Mesothelial cell of epicardium (in vitro differentiated cells): ENCODE measurements at regions not wholly inside any gene's neighbourhood (a gene's known extent, or its start where the extent isn't known, plus 50 kb on each side); places are given as distances from the start of the nearest gene placed in this dataset.
A peak's percentile ranks its signal among the peaks of the same experiment; 100 is the strongest.

Experiments used
- DNase-seq, 2 experiments: peaks; one replicate each; pipeline ENCODE4 v3.0.0; 2021; ENCODE audit warnings: low spot score in 2 of 2; ENCODE audit not compliant: unreplicated experiment in 2 of 2
- H3K27ac Mint-ChIP-seq: 2 replicates; pipeline ENCODE4 v1.8.0; 2021; ENCODE audit warnings: mixed read lengths
- H3K27me3 Mint-ChIP-seq: 2 replicates; pipeline ENCODE4 v1.8.0; 2021; ENCODE audit warnings: low read depth, mixed read lengths
- H3K36me3 Mint-ChIP-seq: 2 replicates; pipeline ENCODE4 v1.8.0; 2021; ENCODE audit warnings: mixed read lengths
- H3K4me1 Mint-ChIP-seq: 2 replicates; pipeline ENCODE4 v1.8.0; 2021; ENCODE audit warnings: mixed read lengths
- H3K4me3 Mint-ChIP-seq: 2 replicates; pipeline ENCODE4 v1.8.0; 2021; ENCODE audit warnings: mild to moderate bottlenecking, moderate library complexity, mixed read lengths
- H3K9me3 Mint-ChIP-seq: 2 replicates; pipeline ENCODE4 v1.8.0; 2021; ENCODE audit warnings: mixed read lengths
- TF ChIP-seq, protein P1 (sequence below): fragments of 200-600 bp; sonication (generic); IDR thresholded peaks from one replicate; pipeline ENCODE4 v1.5.0; 2021; ENCODE audit warnings: antibody characterized with exemption; ENCODE audit not compliant: unreplicated experiment

DNA sequence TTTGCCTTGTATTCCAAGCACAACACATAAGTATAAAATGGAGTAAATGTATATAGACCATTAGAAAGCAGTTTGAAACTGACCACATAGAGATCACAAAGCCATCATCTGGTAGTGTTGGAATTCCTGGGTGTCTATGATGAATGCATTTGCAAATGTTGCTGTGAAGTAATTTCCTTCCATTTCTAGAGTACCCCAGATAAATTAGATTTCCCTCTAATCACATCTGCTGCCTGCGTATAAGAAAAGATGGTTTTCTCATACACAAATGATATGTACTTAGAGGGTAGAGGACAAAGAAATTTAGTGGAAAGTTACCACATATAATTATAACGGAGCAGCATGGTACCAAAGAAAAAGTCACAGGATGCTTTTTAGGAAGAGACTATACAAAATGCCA, 1117.8 kb downstream of the IGSF11 start:
- H3K27me3 Mint-ChIP-seq = peaks cover 6% of the 10 kb centered on the region
- peaks cover 7% of the 10 kb centered on the region for H3K4me1 Mint-ChIP-seq

DNA sequence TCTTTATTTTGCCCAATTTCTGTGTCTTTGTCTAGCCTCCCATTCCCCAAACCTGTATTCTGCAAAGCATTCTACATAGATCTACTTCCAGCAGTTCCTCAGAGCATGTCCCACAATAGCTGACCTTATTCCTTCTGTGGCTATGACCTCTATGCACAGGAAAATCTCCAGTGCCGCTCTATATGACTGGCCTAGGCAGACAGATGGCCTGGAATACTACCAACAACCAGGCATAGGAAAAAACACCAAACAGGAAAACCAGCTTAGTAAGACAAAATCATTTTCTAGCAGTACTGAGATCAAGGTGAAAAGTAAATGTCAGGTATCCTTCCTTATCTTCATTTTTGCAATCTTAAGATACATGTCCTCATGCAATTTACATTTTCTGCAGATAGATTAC, 1115.0 kb downstream of the IGSF11 start:
- peaks cover 7% of the 10 kb centered on the region for H3K4me1 Mint-ChIP-seq
- H3K27ac Mint-ChIP-seq = no peak overlapping the region
- H3K27me3 Mint-ChIP-seq = peaks cover 9% of the 10 kb centered on the region
- TF ChIP-seq, protein P1, sequence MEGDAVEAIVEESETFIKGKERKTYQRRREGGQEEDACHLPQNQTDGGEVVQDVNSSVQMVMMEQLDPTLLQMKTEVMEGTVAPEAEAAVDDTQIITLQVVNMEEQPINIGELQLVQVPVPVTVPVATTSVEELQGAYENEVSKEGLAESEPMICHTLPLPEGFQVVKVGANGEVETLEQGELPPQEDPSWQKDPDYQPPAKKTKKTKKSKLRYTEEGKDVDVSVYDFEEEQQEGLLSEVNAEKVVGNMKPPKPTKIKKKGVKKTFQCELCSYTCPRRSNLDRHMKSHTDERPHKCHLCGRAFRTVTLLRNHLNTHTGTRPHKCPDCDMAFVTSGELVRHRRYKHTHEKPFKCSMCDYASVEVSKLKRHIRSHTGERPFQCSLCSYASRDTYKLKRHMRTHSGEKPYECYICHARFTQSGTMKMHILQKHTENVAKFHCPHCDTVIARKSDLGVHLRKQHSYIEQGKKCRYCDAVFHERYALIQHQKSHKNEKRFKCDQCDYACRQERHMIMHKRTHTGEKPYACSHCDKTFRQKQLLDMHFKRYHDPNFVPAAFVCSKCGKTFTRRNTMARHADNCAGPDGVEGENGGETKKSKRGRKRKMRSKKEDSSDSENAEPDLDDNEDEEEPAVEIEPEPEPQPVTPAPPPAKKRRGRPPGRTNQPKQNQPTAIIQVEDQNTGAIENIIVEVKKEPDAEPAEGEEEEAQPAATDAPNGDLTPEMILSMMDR = no peak
- H3K4me3 Mint-ChIP-seq = no peak overlapping the region
- H3K9me3 Mint-ChIP-seq = no peaks in the 10 kb centered on the region
- no peak for DNase-seq
- no peaks in the 10 kb centered on the region for H3K36me3 Mint-ChIP-seq

More for the DNA sequence above, 1117.8 kb downstream of the IGSF11 start:
- no peaks in the 10 kb centered on the region for H3K36me3 Mint-ChIP-seq
- no peak overlapping the region for H3K4me3 Mint-ChIP-seq
- no peak for DNase-seq
- TF ChIP-seq, protein P1 = no peak
- no peak overlapping the region for H3K27ac Mint-ChIP-seq
- no peaks in the 10 kb centered on the region for H3K9me3 Mint-ChIP-seq

- DNase-seq = peak in 1 of 2 experiments; percentile 39
- Mint-ChIP-seq H3K36me3 (no peaks in the 10 kb centered on the region), H3K4me1 (peaks cover 7% of the 10 kb centered on the region), H3K9me3 (no peaks in the 10 kb centered on the region), H3K27me3 (peaks cover 11% of the 10 kb centered on the region), H3K27ac (no peak overlapping the region), H3K4me3 (no peak overlapping the region)
- TF ChIP-seq, protein P1 = no peak
These were observed 1114.3 kb downstream of the IGSF11 start for GRCh38 chr3:117920253-117920898.

DNA sequence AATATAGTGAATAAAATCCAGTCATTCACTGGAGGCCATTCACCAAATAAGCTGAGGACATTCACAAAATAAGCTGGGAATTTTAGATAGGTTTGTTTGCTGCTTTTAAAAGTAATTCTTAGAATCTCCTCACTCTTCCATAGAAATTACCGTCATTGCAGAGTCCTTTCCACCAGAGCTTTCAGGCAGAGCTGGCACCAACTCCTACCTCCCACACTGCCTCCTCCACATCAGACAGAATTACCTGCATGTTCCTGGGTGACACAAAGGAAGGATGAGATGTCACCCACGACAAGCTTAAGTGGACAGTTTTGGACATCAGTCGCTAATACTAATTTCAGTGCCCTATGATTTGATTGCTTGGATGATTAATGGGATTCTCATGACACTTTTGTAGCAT, 1113.2 kb downstream of the IGSF11 start:
- Mint-ChIP-seq H3K36me3 (no peaks in the 10 kb centered on the region), H3K27ac (no peak overlapping the region), H3K4me3 (no peak overlapping the region), H3K4me1 (peaks cover 7% of the 10 kb centered on the region), H3K9me3 (no peaks in the 10 kb centered on the region), H3K27me3 (peaks cover 9% of the 10 kb centered on the region)
- TF ChIP-seq, protein P1 = no peak
- no peak for DNase-seq

- Mint-ChIP-seq H3K4me1 (peaks cover 7% of the 10 kb centered on the region), H3K36me3 (no peaks in the 10 kb centered on the region), H3K4me3 (no peak overlapping the region), H3K27me3 (peaks cover 9% of the 10 kb centered on the region), H3K27ac (no peak overlapping the region), H3K9me3 (no peaks in the 10 kb centered on the region)
- no peak for DNase-seq
- TF ChIP-seq, protein P1 = no peak
These were observed 1112.6 kb downstream of the IGSF11 start for GRCh38 chr3:117922039-117922438.
